ENCODE measurements at regions not wholly inside any gene's neighbourhood (a gene's known extent, or its start where the extent isn't known, plus 50 kb on each side); places are given as distances from the start of the nearest gene placed in this dataset.

DNA sequence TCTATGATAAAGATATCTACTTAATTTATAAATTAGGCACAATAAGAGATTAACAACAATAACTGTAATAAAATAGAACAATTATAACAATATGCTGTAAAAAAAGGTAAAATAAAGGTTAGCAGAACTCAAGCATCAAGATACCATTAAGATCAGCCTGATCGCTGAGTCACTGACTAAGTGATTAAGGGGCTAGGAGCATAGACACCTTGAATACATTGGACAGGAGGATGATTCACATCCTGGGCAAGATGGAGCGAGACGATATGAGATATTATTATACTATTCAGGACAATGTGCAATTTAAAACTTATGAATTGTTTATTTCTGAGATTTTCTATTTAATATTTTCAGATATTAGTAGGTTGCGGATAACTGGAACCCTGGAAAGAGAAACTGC is 1277.8 kb upstream of the ZEB2 start:
- no peak overlapping the region for H3K4me3 ChIP-seq (replicated peaks in 1 of 2; ENCODE audit: low read depth in 1 of 2, low read length in 2 of 2)
- ChIA-PET CTCF (no interaction called here), POLR2A (no interaction called here), RAD21 (ENCODE audit: low non-redundant PET in 1 of 2, low total read pairs in 2 of 2, uncharacterized antibody in 2 of 2, unreplicated experiment in 2 of 2) (no interaction called here)
- no TSS peak for BruUV-seq (replicated peaks)
- no peaks in the 10 kb centered on the region for H4K20me1 ChIP-seq (ENCODE audit: insufficient read depth)
- no peak overlapping the region for H3K9ac ChIP-seq (ENCODE audit: low read length)
- H3K27ac ChIP-seq (ENCODE audit: low read depth, low read length), result no peak overlapping the region
- no peaks in the 10 kb centered on the region for H3K79me2 ChIP-seq (ENCODE audit: insufficient read depth, low read length)
- no peak for DNase-seq (ENCODE audit: low read depth, low spot score)
- ATAC-seq, result no peak
- no peaks in the 10 kb centered on the region for H3K36me3 ChIP-seq (ENCODE audit: control insufficient read depth in 1 of 2, insufficient read depth in 2 of 2, low read length in 2 of 2)
- TF ChIP-seq FOSL1 (IDR thresholded peaks at IDR 0.05; ENCODE audit: low read depth) (no peak), ELF1 (IDR thresholded peaks at IDR 0.05; ENCODE audit: borderline replicate concordance, low read depth) (no peak), EZH2 (IDR thresholded peaks at IDR 0.05) (no peak), CBX3 (IDR thresholded peaks at IDR 0.05; ENCODE audit: low read depth) (no peak), SRF (IDR thresholded peaks at IDR 0.05; ENCODE audit: low read depth) (no peak), EZH2phosphoT487 (IDR thresholded peaks at IDR 0.05; ENCODE audit: borderline replicate concordance) (no peak), TCF7L2 (IDR thresholded peaks at IDR 0.05; ENCODE audit: borderline replicate concordance, extremely low read depth, insufficient read depth, insufficient read length) (no peak), SIN3A (IDR thresholded peaks at IDR 0.05; ENCODE audit: low read depth) (no peak), ZNF274 (IDR thresholded peaks at IDR 0.05; ENCODE audit: low read depth, low read length) (no peak), CEBPB (IDR thresholded peaks at IDR 0.05; ENCODE audit: low read depth) (no peak), SP1 (IDR thresholded peaks at IDR 0.05; ENCODE audit: low read depth) (no peak)
- TF ChIP-seq, protein P1, sequence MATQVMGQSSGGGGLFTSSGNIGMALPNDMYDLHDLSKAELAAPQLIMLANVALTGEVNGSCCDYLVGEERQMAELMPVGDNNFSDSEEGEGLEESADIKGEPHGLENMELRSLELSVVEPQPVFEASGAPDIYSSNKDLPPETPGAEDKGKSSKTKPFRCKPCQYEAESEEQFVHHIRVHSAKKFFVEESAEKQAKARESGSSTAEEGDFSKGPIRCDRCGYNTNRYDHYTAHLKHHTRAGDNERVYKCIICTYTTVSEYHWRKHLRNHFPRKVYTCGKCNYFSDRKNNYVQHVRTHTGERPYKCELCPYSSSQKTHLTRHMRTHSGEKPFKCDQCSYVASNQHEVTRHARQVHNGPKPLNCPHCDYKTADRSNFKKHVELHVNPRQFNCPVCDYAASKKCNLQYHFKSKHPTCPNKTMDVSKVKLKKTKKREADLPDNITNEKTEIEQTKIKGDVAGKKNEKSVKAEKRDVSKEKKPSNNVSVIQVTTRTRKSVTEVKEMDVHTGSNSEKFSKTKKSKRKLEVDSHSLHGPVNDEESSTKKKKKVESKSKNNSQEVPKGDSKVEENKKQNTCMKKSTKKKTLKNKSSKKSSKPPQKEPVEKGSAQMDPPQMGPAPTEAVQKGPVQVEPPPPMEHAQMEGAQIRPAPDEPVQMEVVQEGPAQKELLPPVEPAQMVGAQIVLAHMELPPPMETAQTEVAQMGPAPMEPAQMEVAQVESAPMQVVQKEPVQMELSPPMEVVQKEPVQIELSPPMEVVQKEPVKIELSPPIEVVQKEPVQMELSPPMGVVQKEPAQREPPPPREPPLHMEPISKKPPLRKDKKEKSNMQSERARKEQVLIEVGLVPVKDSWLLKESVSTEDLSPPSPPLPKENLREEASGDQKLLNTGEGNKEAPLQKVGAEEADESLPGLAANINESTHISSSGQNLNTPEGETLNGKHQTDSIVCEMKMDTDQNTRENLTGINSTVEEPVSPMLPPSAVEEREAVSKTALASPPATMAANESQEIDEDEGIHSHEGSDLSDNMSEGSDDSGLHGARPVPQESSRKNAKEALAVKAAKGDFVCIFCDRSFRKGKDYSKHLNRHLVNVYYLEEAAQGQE (IDR thresholded peaks at IDR 0.05; ENCODE audit: low read depth), result no peak
- TF ChIP-seq, protein P2, sequence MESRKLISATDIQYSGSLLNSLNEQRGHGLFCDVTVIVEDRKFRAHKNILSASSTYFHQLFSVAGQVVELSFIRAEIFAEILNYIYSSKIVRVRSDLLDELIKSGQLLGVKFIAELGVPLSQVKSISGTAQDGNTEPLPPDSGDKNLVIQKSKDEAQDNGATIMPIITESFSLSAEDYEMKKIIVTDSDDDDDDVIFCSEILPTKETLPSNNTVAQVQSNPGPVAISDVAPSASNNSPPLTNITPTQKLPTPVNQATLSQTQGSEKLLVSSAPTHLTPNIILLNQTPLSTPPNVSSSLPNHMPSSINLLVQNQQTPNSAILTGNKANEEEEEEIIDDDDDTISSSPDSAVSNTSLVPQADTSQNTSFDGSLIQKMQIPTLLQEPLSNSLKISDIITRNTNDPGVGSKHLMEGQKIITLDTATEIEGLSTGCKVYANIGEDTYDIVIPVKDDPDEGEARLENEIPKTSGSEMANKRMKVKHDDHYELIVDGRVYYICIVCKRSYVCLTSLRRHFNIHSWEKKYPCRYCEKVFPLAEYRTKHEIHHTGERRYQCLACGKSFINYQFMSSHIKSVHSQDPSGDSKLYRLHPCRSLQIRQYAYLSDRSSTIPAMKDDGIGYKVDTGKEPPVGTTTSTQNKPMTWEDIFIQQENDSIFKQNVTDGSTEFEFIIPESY (IDR thresholded peaks at IDR 0.05; ENCODE audit: extremely low read depth, insufficient replicate concordance, low read length), result no peak
- H2AFZ ChIP-seq (ENCODE audit: low read depth, low read length, poor library complexity, severe bottlenecking), result peak overlapping the region; percentile 72
- H3K4me2 ChIP-seq (ENCODE audit: low read length), result no peak overlapping the region
- intact Hi-C loops (cut with micrococcal nuclease), result no loop called here
- no peaks in the 10 kb centered on the region for H3K27me3 ChIP-seq (ENCODE audit: insufficient read depth, low read length)
- H3K9me2 ChIP-seq (ENCODE audit: insufficient read depth), result no peaks in the 10 kb centered on the region; the same call in 1 of the 2 replicates
- H3K9me3 ChIP-seq (ENCODE audit: control insufficient read depth in 1 of 2, insufficient read depth in 1 of 2, low read depth in 1 of 2, low read length in 2 of 2), result no peaks in the 10 kb centered on the region
- peaks cover 3 to 23% of the 10 kb centered on the region in 2 experiments; a peak in 3 of 4 replicates for H3K4me1 ChIP-seq (ENCODE audit: control insufficient read depth in 1 of 2, insufficient read depth in 2 of 2, low read length in 2 of 2)
